ENCODE measurements at regions not wholly inside any gene's neighbourhood (a gene's known extent, or its start where the extent isn't known, plus 50 kb on each side); places are given as distances from the start of the nearest gene placed in this dataset.

DNA sequence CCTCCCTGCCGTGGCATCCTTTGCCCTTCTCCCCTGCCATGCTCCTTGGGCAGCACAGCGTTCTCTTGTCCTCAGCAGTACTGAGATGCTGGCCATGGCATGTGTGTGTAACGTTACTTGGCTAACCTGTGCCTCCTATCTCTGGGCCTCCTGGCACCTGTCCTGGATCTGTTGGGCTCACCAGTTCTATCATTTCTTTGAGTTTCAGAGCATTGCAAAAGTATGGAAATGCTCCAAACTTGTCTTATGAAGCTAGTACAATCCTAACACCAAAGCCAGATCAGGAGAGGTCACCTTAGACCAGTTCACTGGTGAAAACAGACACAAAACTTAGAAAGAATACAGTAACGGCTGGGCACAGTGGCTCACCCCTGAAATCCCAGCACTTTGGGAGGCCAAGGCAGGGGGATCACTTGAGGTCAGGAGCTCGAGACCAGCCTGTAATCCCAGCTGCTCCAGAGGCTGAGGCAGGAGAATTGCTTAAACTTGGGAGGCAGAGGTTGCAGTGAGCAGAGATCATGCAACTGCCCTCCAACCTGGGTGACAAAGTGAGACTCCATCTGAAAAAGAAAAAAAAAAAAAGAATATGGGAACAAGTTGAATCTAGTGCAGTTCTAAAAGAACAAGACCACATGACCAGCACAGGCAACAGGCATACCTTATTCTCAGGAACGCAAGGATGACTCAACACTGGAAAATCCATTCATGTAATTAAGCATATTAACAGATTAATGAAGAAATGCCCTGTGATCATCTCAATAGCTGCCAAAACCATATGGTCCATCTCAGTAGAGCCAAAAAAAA, 62.4 kb upstream of the TRPM1 start:
- intact Hi-C loops (cut with micrococcal nuclease): loop anchor here (10.0 kb wide), 1 partner anchor 59 kb away; the partner anchor contains the start of gene TRPM1
- Mint-ChIP-seq H3K4me3 (no peak overlapping the region), H3K4me1 (ENCODE audit: low read depth) (peaks cover 20% of the 10 kb centered on the region), H3K9me3 (no peaks in the 10 kb centered on the region), H3K36me3 (ENCODE audit: low read depth) (no peaks in the 10 kb centered on the region), H3K27ac (no peak overlapping the region), H3K27me3 (ENCODE audit: insufficient read depth) (peaks cover 2% of the 10 kb centered on the region)
- DNase-seq (ENCODE audit: low spot score): no peak

DNA sequence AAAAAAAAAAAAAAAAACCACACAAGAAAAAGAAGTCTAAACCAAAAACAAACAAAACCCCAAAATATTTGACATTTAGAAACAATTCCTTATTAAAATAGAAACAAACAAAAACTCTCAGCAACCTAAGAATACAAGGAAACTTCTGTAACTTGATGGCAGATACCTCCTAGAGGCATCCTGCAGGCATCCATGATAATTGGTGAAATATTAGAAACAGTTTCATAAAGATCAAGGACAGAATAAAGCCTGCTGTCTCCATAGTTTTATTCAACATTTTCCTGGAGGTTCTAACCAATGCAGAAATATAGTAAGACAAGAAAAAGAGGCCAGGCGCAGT, 63.0 kb upstream of the TRPM1 start:
- Mint-ChIP-seq H3K36me3 (ENCODE audit: low read depth) (no peaks in the 10 kb centered on the region), H3K4me1 (ENCODE audit: low read depth) (peaks cover 20% of the 10 kb centered on the region), H3K27me3 (ENCODE audit: insufficient read depth) (peaks cover 2% of the 10 kb centered on the region), H3K4me3 (no peak overlapping the region), H3K9me3 (no peaks in the 10 kb centered on the region), H3K27ac (no peak overlapping the region)
- intact Hi-C loops (cut with micrococcal nuclease): loop anchor here (10.0 kb wide), 1 partner anchor 60 kb away; the partner anchor contains the start of gene TRPM1
- no peak for DNase-seq (ENCODE audit: low spot score)

DNA sequence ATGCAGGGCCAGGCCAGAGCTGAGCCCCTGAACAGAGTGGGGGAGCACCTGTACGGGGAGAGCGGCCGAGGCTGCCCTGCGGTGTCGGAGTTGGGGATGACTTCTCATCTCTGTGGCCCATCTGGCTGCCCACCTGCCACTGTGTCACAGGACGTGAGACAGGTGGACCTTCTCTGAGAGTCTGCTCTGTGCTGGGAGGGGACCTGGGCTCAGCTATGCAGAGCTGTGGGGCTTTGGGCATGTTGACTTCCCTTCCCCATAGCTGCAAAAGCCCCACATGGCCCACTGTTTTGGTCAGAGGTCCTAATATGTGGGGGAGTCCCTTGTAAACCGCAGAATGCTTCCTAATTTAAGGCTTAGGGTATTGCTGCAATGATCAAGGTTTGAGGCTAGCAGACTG, 68.0 kb upstream of the TRPM1 start:
- Mint-ChIP-seq H3K36me3 (ENCODE audit: low read depth) (no peaks in the 10 kb centered on the region), H3K9me3 (no peaks in the 10 kb centered on the region), H3K4me3 (no peak overlapping the region), H3K27me3 (ENCODE audit: insufficient read depth) (no peaks in the 10 kb centered on the region), H3K27ac (no peak overlapping the region), H3K4me1 (ENCODE audit: low read depth) (peaks cover 15% of the 10 kb centered on the region)
- intact Hi-C loops (cut with micrococcal nuclease): loop anchor here (10.0 kb wide), 1 partner anchor 65 kb away; the partner anchor contains the start of gene TRPM1
- DNase-seq (ENCODE audit: low spot score): no peak

DNA sequence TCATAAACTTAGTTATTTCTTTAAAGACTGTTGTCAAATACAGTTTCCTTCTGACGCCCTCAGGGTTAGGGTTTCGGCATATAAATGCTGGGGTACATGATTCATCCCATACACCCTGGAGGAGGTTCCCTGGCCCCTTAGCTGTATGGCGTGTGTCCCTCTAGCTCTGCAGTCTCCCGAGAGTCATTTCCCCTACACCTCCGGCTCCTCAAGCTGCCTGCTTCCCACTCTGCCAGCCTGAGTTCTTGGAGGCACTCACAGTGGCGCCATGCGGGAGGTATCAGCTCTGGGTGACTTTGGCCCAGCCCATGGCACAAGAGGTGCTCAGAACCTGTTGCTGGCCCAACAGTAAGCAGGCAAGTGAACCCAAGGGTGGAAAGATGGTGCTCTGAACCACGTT, 70.2 kb upstream of the TRPM1 start:
- Mint-ChIP-seq H3K36me3 (ENCODE audit: low read depth) (no peaks in the 10 kb centered on the region), H3K9me3 (no peaks in the 10 kb centered on the region), H3K4me1 (ENCODE audit: low read depth) (peaks cover 15% of the 10 kb centered on the region), H3K27ac (no peak overlapping the region), H3K4me3 (no peak overlapping the region), H3K27me3 (ENCODE audit: insufficient read depth) (no peaks in the 10 kb centered on the region)
- intact Hi-C loops (cut with micrococcal nuclease): no loop called here
- DNase-seq (ENCODE audit: low spot score): no peak

DNA sequence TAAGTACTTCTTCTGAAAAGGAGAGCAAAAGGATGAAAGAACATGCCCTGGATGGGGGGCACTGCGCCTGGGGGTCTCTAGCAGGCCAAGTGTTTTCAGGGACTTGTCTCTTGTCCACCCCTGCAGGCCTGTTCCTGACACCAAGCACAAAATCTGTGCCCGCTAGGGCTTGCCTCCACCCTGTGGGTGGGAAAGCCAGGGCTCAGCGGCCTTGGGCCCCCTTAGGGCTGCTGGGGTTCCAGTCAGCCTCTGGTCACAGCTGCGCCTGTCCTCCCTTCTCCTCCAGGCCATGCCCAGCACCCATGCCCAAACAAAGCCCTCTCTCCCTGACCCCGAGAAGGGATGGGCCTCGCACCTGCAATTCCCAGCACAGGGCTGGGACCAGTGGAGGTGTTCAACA, 71.1 kb upstream of the TRPM1 start:
- Mint-ChIP-seq H3K4me1 (ENCODE audit: low read depth) (peaks cover 11% of the 10 kb centered on the region), H3K27me3 (ENCODE audit: insufficient read depth) (no peaks in the 10 kb centered on the region), H3K36me3 (ENCODE audit: low read depth) (no peaks in the 10 kb centered on the region), H3K4me3 (no peak overlapping the region), H3K27ac (no peak overlapping the region), H3K9me3 (no peaks in the 10 kb centered on the region)
- intact Hi-C loops (cut with micrococcal nuclease): no loop called here
- DNase-seq (ENCODE audit: low spot score): no peak

DNA sequence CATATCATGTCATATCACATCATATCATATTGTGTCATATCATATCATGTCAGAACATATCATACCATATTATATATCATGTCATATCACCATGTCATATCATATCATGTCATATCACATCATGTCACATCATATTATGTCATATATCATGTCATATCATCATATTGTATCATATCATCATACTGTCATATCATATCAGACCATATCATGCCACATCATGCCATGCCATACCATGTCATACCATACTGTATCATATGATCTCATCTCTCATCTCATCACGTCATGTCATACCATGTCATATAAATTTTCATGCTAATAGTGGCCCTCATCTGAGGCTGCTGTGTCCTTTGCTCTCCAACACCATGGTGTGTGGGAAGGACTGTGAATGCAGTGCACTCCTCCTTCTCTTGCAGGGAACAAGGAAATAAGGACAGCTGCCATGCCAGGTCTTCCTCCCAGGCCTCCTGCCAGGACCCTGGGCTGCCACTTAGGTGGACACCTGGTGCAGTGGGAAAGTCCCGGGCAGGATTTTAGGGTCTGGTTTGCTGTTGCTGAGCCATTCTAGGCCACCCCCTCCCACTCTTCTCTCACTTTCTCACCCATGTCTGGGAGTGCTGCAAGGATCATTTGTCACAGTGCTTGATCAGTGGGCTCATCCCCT, 72.4 kb upstream of the TRPM1 start:
- H3K27ac Mint-ChIP-seq: no peak overlapping the region
- H3K4me1 Mint-ChIP-seq (ENCODE audit: low read depth): peaks cover 5% of the 10 kb centered on the region
- no peak overlapping the region for H3K4me3 Mint-ChIP-seq
- no peaks in the 10 kb centered on the region for H3K27me3 Mint-ChIP-seq (ENCODE audit: insufficient read depth)
- intact Hi-C loops (cut with micrococcal nuclease): no loop called here
- no peaks in the 10 kb centered on the region for H3K36me3 Mint-ChIP-seq (ENCODE audit: low read depth)
- H3K9me3 Mint-ChIP-seq: no peaks in the 10 kb centered on the region
- no peak for DNase-seq (ENCODE audit: low spot score)

DNA sequence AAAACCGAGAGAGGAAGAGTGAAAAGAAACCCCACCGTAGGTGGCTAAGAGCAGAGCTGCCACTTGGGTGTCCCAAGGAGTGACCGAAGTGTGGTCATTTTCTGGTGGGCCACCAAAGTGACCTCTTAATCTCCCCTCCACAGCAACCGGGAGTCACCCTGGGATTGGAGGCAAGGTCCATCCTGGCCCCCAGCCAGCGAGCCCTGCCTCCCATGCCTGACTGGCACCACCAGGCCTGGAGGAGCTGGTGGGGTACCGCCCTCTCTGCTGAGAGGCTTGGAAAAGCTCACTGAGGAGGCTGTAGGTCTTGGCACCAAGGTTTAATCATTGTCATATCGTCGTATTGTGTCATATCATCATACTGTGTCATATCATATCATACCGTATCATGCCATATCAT, 74.0 kb upstream of the TRPM1 start:
- peaks cover 11% of the 10 kb centered on the region for H3K4me1 Mint-ChIP-seq (ENCODE audit: low read depth)
- H3K27ac Mint-ChIP-seq: no peak overlapping the region
- no peaks in the 10 kb centered on the region for H3K27me3 Mint-ChIP-seq (ENCODE audit: insufficient read depth)
- no peak for DNase-seq (ENCODE audit: low spot score)
- peaks cover 7% of the 10 kb centered on the region for H3K9me3 Mint-ChIP-seq
- peaks cover 3% of the 10 kb centered on the region for H3K36me3 Mint-ChIP-seq (ENCODE audit: low read depth)
- H3K4me3 Mint-ChIP-seq: no peak overlapping the region
- intact Hi-C loops (cut with micrococcal nuclease): no loop called here

DNA sequence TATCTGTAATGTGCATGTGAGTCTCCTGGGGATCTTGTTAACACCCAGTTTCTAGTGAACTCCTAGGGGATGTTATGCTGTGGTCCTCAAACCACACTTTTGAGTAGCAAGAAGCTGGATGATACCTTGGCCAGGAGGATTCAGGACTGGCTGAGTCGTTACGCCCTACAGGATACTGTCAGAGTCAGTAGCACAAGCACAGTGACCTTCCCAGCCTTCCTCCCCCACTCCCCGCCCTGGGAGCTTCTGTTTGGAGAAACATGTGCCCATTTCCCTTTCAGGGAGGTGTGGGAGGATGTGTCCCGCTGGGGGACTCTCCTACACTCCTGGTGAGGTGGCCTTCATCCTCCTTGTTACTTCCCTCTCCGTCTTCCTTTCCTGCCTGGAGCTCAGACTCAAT, 76.4 kb upstream of the TRPM1 start:
- Mint-ChIP-seq H3K27me3 (ENCODE audit: insufficient read depth) (peaks cover 3% of the 10 kb centered on the region), H3K36me3 (ENCODE audit: low read depth) (peaks cover 3% of the 10 kb centered on the region), H3K4me3 (no peak overlapping the region), H3K27ac (no peak overlapping the region), H3K4me1 (ENCODE audit: low read depth) (peaks cover 11% of the 10 kb centered on the region), H3K9me3 (peaks cover 20% of the 10 kb centered on the region)
- intact Hi-C loops (cut with micrococcal nuclease): no loop called here
- no peak for DNase-seq (ENCODE audit: low spot score)

DNA sequence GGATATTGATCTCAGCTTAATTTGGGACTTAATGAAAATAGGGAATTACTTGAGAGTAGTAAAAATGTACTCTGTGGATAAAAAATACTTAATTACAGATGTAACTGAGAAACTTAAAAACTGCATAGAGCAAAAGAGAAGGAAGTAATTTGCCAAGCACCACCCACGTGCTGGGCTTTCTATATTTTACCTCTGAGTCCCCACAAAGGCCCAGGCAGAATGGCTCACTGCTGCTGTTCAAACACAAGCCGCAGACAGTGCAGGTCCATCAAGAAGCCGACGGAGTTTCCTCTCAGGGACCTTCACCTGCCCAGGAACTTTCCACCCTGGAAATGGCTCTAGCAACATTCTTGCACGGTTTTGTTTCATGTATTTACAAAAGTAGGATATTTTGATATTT, 77.2 kb upstream of the TRPM1 start:
- Mint-ChIP-seq H3K4me1 (ENCODE audit: low read depth) (peaks cover 11% of the 10 kb centered on the region), H3K4me3 (no peak overlapping the region), H3K36me3 (ENCODE audit: low read depth) (peaks cover 3% of the 10 kb centered on the region), H3K27ac (no peak overlapping the region), H3K9me3 (peaks cover 27% of the 10 kb centered on the region), H3K27me3 (ENCODE audit: insufficient read depth) (peaks cover 3% of the 10 kb centered on the region)
- intact Hi-C loops (cut with micrococcal nuclease): loop anchor here (1.0 kb wide), 1 partner anchor 11 kb away; no protein-coding TSS in a partner anchor
- no peak for DNase-seq (ENCODE audit: low spot score)

DNA sequence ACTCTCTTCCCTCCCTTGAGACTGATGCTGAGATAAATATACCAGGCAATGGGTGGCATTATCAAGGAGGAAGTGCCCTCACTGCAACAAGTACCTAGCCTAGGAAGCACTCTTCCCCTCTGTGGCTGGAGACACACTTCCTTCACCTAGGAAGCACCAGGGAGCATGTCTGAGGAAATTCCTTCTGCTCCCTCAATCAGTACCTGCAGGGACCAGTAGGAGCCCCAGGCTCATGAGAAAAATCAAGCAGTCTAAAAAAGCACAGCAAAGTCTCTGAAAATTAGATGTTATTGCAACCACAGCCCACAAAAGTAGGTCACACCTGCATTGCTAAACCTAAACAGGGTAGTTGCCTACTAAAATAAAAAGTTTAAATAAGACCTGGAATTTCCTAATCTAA, 78.2 kb upstream of the TRPM1 start:
- peaks cover 11% of the 10 kb centered on the region for H3K4me1 Mint-ChIP-seq (ENCODE audit: low read depth)
- peaks cover 3% of the 10 kb centered on the region for H3K36me3 Mint-ChIP-seq (ENCODE audit: low read depth)
- no peak overlapping the region for H3K4me3 Mint-ChIP-seq
- H3K27ac Mint-ChIP-seq: no peak overlapping the region
- peaks cover 28% of the 10 kb centered on the region for H3K9me3 Mint-ChIP-seq
- intact Hi-C loops (cut with micrococcal nuclease): loop anchor here (1.0 kb wide), 1 partner anchor 12 kb away; no protein-coding TSS in a partner anchor
- peaks cover 3% of the 10 kb centered on the region for H3K27me3 Mint-ChIP-seq (ENCODE audit: insufficient read depth)
- DNase-seq (ENCODE audit: low spot score): no peak

DNA sequence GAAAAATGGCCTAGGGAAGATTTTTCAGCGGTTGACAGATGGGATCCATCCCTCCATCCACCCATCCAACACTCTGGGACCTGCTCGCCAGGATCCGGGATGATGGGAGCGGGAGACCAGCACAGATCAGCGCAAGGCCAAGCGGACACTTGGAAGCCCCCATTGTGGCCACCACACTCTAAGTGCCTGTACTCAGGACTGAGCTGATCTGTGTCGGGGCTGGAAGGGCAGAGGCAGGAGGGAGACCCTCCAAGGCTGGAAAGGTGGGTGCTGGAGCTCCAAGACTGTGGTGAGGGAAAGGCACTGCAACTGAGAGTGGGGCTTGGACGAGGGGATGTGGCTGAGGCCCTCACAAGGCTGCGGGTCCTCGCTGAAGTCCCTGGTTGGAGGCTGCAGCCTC, 91.8 kb upstream of the TRPM1 start:
- DNase-seq (ENCODE audit: low spot score): no peak
- peaks cover 16% of the 10 kb centered on the region for H3K9me3 Mint-ChIP-seq
- peaks cover 3% of the 10 kb centered on the region for H3K4me1 Mint-ChIP-seq (ENCODE audit: low read depth)
- H3K4me3 Mint-ChIP-seq: no peak overlapping the region
- peaks cover 15% of the 10 kb centered on the region for H3K27me3 Mint-ChIP-seq (ENCODE audit: insufficient read depth)
- peaks cover 2% of the 10 kb centered on the region for H3K36me3 Mint-ChIP-seq (ENCODE audit: low read depth)
- no peak overlapping the region for H3K27ac Mint-ChIP-seq
- intact Hi-C loops (cut with micrococcal nuclease): no loop called here

DNA sequence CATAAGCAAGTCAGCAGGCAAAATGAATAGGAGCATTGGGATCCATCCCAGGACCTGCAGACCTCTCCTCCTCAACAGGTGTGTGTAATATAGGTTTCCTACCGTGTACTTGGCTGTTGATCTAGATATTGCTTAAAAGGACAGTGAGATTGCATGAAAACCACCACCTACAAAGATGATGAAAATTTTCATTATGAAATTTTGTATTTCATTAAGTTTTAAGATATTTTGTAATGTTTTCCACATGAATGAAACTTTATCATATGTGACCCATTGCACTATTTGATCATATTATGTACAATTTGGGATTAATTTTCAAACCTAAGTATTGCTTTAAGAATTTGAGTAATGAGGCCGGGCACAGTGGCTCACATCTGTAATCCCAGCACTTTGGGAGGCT, 94.3 kb upstream of the TRPM1 start:
- Mint-ChIP-seq H3K27me3 (ENCODE audit: insufficient read depth) (peaks cover 12% of the 10 kb centered on the region), H3K9me3 (no peaks in the 10 kb centered on the region), H3K4me1 (ENCODE audit: low read depth) (peaks cover 20% of the 10 kb centered on the region), H3K27ac (no peak overlapping the region), H3K36me3 (ENCODE audit: low read depth) (no peaks in the 10 kb centered on the region), H3K4me3 (no peak overlapping the region)
- intact Hi-C loops (cut with micrococcal nuclease): no loop called here
- DNase-seq (ENCODE audit: low spot score): no peak
